GOT3 (cell line): ENCODE measurements at regions not wholly inside any gene's neighbourhood (a gene's known extent, or its start where the extent isn't known, plus 50 kb on each side); places are given as distances from the start of the nearest gene placed in this dataset.
"Not testable (repeated sequence)": the region's sequence is repeated elsewhere in the genome, so short reads cannot be mapped to it uniquely, and the experiment has no call there.

Experiments
- DNase-seq: peaks from one replicate; lab custom pipeline; 2025; ENCODE audit warnings: mixed read lengths; lab: John Stamatoyannopoulos, UW

DNA sequence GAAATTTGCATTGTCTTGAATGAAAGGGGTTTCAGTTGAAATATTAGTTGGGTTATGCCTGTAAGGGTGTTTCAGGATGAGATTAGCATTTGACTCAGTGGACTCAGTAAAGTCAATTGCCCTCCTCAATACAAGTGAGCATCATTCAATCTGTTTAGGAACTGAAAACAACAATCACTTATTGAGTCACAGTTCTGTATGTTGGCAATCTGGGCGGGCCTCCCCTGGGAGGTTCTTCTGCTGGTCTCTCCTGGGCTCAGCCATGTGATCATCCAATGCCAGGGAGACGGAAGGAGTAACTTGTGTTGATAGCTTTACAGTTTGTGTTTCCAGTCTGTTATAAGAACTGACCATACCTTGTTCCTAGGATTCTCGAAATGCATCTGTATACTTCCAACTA lies 262.9 kb upstream of the RUNX1 start:
- DNase-seq, result no peak

GRCh38 chr21:35309316-35309715 lies 260.2 kb upstream of the RUNX1 start:
- DNase-seq, result no peak

GRCh38 chr21:35303085-35303484 lies 254.0 kb upstream of the RUNX1 start:
- no peak for DNase-seq

- no peak for DNase-seq
Observed at GRCh38 chr21:35298757-35299156, 249.7 kb upstream of the RUNX1 start.

GRCh38 chr21:35297665-35298064 lies 248.6 kb upstream of the RUNX1 start:
- DNase-seq, result no peak

GRCh38 chr21:35294231-35294898 lies 245.3 kb upstream of the RUNX1 start:
- no peak for DNase-seq

DNA sequence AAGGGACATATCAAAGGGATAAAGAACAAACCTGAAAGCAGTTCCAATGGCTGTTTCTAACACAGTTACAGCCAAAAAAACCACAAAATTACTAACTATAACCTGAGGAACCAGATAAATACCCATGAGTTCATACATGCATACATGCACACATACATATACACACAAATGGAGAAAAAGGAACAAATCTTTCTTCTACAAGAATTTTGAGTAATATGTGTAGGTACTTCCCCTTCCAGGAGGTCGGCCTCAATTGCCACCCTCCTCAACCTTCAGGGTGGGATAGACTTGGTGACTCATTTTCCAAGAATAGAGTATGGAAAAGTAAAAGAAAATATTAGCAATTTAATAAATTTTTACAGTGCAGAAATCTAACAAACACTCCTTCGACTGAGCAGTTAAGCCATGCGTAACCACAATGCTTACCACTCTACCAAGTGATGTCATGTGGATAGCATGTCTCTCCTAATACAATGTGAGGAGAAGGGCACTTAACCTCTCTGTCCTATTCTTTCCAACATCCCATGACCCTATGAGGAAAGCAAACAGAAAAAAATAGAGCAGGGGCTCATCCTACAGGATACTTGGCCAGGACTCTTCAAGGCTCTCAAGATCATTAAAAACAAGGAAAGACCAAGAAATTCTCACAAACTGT lies 243.0 kb upstream of the RUNX1 start:
- DNase-seq, result no peak

GRCh38 chr21:35291034-35291433 lies 241.9 kb upstream of the RUNX1 start:
- no peak for DNase-seq

DNA sequence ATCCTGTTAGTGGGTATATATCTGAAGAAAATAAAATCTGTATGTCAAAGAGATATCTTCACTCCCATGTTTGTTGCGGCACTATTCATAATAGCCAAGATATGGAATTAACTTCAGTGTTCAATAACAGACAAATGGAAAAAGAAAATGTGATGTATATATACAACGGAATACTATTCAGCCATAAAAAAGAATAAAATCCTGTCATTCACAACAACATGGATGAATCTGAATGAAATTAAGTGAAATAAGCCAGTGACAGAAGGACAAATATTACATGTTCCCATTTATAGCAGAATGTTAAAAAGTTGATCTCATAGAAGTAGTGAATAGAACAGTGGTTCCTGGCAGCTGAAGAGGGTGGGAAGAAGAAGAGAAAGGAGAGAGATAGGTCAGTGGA lies 239.1 kb upstream of the RUNX1 start:
- no peak for DNase-seq

GRCh38 chr21:35284199-35284598 lies 235.1 kb upstream of the RUNX1 start:
- no peak for DNase-seq

DNA sequence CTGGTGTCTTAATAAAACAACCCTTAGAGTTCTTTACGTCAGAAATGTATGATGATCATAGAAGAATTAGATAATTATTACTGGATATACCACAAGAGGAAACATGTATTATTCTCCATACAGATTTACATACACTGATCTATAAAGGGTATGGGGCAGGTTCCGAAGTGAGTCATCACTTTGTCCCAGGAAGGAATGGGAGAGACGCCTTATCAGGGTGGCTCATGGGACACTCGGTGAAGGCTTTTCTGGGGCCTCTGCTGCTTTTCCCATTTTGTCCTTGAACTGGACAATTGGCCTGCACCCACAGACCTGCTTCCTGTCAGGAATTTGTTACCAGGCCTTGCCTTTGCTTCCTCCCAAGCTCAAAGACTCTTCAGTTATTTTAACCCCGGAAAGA lies 233.8 kb upstream of the RUNX1 start:
- DNase-seq, result no peak

DNA sequence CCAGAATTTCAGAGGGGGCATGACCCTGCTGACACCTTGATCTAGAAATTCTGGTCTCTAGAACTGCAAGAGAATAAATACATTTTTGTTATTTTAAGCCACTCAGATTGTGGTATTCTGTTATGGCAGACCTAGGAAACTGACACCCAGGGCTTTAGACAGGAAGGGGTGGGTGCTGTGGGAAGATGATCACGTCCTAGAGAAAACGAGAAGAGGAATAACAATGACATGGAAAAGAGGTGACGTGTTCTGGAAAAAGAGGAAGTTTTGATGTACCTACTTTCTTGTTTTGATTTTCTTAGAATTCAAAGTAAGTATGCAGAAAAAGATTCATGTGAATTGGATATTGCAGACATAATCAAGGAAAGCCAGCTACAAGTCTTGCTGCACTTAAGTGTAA lies 232.9 kb upstream of the RUNX1 start:
- DNase-seq, result no peak

DNA sequence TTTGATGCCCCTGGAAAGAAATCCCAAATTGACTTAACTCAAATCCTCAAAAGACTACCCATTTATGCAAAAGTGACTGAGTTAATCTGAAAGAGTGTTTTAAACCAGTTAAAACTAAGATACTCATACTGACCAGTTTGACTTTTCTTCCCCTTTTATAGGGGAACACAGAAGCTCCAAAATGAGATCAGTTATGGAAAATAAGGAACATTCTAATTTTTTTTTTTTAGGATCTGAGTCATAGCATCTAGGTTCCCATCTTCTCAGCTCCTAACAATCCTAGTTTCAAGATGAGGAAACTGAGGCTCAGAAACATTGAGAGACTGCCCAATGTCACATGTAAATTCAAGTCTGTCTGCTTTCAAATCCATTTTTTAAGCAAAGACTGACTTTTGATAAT lies 231.1 kb upstream of the RUNX1 start:
- no peak for DNase-seq

GRCh38 chr21:35275776-35276175 lies 226.7 kb upstream of the RUNX1 start:
- no peak for DNase-seq

DNA sequence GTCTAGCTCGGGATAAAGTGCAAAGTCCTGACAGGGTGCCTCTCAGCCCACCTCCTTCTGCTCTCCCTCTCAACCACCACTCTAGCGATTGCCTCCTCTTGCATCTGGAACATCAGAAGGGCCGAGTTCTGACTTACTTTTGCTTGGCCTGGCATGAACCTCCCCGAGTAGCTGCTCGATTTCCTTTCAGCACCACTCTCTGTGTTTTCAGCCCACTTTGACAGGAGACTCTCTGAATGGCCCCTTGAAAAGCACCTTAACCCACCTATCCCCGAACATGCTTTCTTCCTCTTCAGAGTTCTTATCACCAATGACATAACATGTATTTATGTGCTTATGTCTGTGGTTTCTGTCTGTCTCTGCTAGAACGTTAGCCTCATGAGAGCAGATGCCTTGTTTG lies 225.8 kb upstream of the RUNX1 start:
- no peak for DNase-seq

DNA sequence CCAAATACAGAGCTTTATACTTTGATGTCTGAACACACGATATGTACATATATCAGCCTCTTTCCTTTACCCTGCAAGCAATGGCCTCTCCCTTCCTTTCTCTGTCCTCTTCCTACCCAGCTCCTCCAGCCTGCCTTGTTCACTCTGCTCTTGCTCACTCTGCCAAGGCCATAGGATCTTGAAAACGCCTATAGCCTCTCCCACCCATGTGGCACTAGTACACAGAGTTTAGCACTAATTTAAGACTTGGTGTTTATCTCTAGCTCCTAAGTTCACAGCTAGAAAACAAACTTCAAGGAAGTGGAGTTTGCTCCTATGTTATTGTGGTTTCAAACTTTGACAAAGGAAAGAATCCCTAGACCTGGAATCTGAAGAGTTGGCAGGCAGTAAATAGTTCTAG lies 225.0 kb upstream of the RUNX1 start:
- DNase-seq, result no peak

DNA sequence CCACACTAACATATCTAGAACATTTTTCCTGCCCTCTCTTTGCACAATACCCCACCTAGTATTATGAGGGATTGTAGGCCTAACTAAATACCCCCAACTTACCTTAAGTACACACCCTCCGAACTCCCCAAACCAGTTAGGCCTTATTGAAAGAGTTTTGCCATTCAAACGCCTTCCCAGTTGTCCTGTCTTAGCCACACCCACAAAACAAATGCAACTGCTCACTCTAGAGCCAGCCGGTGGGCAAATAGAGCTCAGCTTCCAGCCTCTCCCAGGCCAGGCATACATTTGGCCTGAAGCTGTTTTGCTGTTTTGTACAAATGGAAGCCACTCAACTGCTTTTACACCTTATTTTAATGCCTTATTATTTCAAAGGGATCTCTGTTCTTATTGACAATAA lies 224.2 kb upstream of the RUNX1 start:
- no peak for DNase-seq

DNA sequence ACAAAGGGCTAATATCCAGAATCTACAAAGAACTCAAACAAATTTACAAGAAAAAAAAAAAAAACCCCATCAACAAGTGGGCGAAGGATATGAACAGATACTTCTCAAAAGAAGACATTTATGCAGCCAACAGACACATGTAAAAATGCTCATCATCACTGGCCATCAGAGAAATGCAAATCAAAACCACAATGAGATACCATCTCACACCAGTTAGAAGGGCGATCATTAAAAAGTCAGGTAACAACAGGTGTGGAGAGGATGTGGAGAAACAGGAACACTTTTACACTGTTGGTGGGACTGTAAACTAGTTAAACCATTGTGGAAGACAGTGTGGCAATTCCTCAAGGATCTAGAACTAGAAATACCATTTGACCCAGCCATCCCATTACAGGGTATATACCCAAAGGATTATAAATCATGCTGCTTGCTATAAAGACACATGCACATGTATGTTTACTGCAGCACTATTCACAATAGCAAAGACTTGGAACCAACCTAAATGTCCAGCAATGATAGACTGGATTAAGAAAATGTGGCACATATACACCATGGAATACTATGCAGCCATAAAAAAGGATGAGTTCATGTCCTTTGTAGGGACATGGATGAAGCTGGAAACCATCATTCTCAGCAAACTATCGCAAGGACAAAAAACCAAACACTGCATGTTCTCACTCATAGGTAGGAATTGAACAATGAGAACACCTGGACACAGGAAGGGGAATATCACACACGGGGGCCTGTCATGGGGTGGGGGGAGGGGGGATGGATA lies 222.4 kb upstream of the RUNX1 start:
- not testable (repeated sequence) for DNase-seq

DNA sequence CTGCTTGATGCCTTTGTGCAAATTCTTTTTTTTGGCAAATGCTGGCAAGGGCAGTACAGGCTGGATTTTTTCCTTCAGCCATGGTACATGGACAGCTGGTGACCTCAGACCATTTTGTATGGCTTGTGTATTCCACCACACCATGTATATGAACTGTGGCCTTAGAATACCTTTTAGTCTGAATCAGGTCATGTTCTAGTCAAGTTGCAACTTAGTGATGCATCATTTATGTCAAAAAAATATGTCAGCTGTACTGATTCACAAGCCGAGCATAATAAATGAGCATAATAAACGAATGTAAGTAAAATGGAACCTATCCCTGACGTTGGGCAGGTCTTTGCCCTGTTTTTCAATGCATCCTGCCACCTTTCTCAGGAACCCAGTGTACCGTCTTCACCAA lies 219.7 kb upstream of the RUNX1 start:
- DNase-seq, result no peak

DNA sequence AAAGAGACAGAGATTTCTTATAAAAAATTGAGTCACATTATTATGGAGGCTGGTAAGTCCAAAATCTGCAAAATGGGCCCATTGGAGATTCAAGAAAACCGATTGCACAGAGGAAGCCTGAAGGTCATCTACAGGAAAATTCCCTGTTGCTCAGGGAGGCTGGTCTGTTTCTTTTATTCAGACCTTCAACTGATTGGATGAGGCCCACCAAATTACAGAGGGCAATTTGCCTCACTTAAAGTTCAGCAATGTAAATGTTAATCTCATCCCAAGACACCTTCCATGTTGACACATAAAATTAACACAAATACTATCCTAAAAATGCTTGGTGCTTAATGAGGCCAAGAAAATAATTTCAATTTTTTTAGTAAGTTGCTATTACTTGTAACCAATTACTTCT lies 219.2 kb upstream of the RUNX1 start:
- DNase-seq, result no peak

- no peak for DNase-seq
Observed at GRCh38 chr21:35266546-35266945, 217.4 kb upstream of the RUNX1 start.

DNA sequence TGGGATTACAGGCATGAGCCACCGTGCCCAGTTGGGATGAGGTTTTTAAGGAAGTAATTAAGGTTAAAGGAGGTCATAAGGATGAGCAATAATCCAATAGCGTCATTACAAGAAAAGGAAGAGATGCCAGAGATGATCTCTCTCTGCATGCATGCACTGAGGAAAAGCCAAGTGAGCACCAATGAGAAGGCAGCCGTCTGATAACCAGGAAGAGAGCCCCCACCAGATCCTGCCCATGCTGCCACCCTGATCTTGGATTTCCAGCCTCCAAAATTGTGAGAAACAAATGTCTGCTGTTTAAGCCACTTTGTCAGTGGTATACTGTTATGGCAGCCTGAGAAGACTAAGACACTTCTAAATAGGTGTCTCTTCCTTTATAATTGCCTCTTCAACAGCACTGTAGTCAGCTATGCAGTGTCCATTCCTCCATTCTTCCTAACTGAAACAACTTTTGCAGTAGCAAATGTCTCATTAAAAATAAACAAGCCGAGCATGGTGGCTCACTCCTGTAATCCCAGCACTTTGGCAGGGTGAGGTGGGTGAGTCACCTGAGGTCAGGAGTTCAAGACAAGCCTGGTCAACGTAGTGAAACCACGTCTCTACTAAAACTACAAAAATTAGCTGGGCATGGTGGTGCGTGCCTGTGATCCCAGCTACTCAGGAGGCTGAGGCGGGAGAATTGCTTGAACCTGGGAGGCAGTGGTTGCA lies 216.2 kb upstream of the RUNX1 start:
- no peak for DNase-seq

- no peak for DNase-seq
Observed at GRCh38 chr21:35259457-35259856, 210.4 kb upstream of the RUNX1 start.
